Panc1 (cell line): ENCODE measurements at regions not wholly inside any gene's neighbourhood (a gene's known extent, or its start where the extent isn't known, plus 50 kb on each side); places are given as distances from the start of the nearest gene placed in this dataset.

Experiments used
- CTCF ChIP-seq: fragments of 450-650 bp; IDR thresholded peaks from 2 replicates; pipeline ENCODE4 v1.5.1; 2017; ENCODE audit warnings: mild to moderate bottlenecking
- POLR2AphosphoS5 ChIP-seq: IDR thresholded peaks from 2 replicates; pipeline ENCODE4 v1.6.1; 2012; ENCODE audit warnings: mild to moderate bottlenecking, low read depth, low read length, moderate library complexity

- no peak for TF ChIP-seq CTCF
- no peak for TF ChIP-seq POLR2AphosphoS5
Observed at GRCh38 chr10:6985644-6986043, 405.6 kb upstream of the PRKCQ start.
